SJSA1 (cell line): ENCODE measurements at regions not wholly inside any gene's neighbourhood (a gene's known extent, or its start where the extent isn't known, plus 50 kb on each side); places are given as distances from the start of the nearest gene placed in this dataset.

ENCODE experiments used
- DNase-seq, 2 experiments: peaks; one replicate each; pipeline ENCODE4 v3.0.0-alpha.2; 2015 to 2020; ENCODE audit warnings: low spot score in 2 of 2, low read depth in 1 of 2
- H3K27ac ChIP-seq: fragments of 250-450 bp; sonication (Bioruptor Pico); 2 replicates; pipeline ENCODE4 v1.5.1; 2020; ENCODE audit warnings: mild to moderate bottlenecking, moderate library complexity
- H3K27me3 ChIP-seq: fragments of 250-450 bp; sonication (Bioruptor Pico); replicated peaks from 2 replicates; pipeline ENCODE4 v1.5.1; 2020; ENCODE audit warnings: mild to moderate bottlenecking, moderate library complexity
- H3K36me3 ChIP-seq: fragments of 250-450 bp; sonication (Bioruptor Pico); 2 replicates; pipeline ENCODE4 v1.5.1; 2020; ENCODE audit warnings: mild to moderate bottlenecking
- H3K4me1 ChIP-seq: fragments of 250-450 bp; sonication (Bioruptor Pico); replicated peaks from 2 replicates; pipeline ENCODE4 v1.6.1; 2021; ENCODE audit warnings: mild to moderate bottlenecking
- H3K4me3 ChIP-seq: fragments of 250-450 bp; sonication (Bioruptor Pico); 2 replicates; pipeline ENCODE4 v1.5.1; 2020; ENCODE audit warnings: mild to moderate bottlenecking
- H3K9me3 ChIP-seq: fragments of 250-450 bp; sonication (Bioruptor Pico); replicated peaks from 2 replicates; pipeline ENCODE4 v1.5.1; 2020; ENCODE audit warnings: mild to moderate bottlenecking

- Histone ChIP-seq H3K4me1 (peaks cover 40% of the 10 kb centered on the region), H3K9me3 (no peaks in the 10 kb centered on the region), H3K27ac (no peak overlapping the region), H3K36me3 (peaks cover 88% of the 10 kb centered on the region), H3K4me3 (no peak overlapping the region), H3K27me3 (no peaks in the 10 kb centered on the region)
- DNase-seq: no peak
These were observed 102.4 kb downstream of the RFLNA start for GRCh38 chr12:124397399-124397679.

DNA sequence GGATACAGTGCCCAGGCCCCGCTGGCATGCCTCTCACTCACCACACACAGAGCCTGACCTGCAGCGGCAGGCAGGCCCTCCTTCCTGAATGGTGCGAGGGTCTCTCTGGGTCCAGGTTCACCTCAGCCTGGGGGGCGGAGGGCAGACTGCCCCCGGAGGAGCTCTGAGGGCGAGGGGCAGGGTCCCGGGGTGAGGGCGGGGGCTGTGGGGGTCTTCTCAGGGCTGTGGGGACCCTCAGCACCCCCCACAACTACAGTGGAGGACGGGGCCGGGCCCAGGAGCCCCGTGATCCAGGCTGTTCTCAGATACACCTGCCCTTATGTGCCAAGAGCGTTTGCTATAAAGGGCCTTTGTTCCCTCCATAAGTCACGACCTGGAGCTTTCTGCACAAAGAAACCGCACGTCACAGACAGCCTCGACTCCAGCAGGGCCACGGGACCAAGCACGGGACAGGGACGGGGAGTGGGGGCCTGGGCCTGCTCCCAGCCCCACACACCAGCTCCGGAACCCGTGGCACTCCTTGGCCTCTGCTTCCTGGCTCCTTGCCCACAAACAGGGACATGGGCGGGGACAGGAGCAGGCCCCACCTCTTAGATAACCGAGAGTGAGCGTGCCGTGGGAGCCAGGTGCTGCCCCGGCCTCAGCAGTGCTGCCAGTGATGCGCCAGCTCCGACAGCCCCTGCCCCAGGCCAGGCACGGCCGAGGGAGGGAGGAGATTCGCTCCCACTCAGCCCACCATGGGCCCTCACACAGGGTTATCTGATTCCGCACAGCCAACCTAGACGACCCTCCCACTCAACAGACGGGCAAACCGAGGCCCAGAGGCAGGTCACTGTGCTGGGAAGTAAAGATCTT is 101.9 kb downstream of the RFLNA start:
- Histone ChIP-seq H3K27me3 (no peaks in the 10 kb centered on the region), H3K27ac (no peak overlapping the region), H3K9me3 (no peaks in the 10 kb centered on the region), H3K36me3 (peaks cover 86% of the 10 kb centered on the region), H3K4me3 (no peak overlapping the region), H3K4me1 (peaks cover 46% of the 10 kb centered on the region)
- no peak for DNase-seq

- H3K36me3 ChIP-seq: peaks cover 83% of the 10 kb centered on the region
These were observed 101.1 kb downstream of the RFLNA start for GRCh38 chr12:124395986-124396385.

GRCh38 chr12:124395284-124395752 is 100.4 kb downstream of the RFLNA start:
- DNase-seq: peak; percentile 59 to 85
- no peak overlapping the region for H3K4me3 ChIP-seq
- no peaks in the 10 kb centered on the region for H3K27me3 ChIP-seq
- peak overlapping the region; percentile 37; the same call in 1 of the 2 replicates for H3K27ac ChIP-seq
- no peaks in the 10 kb centered on the region for H3K9me3 ChIP-seq
- peaks cover 61% of the 10 kb centered on the region for H3K4me1 ChIP-seq
- H3K36me3 ChIP-seq: peaks cover 82% of the 10 kb centered on the region

More at GRCh38 chr12:124395986-124396385, 101.1 kb downstream of the RFLNA start:
- no peaks in the 10 kb centered on the region for H3K9me3 ChIP-seq
- H3K27ac ChIP-seq: no peak overlapping the region
- DNase-seq: no peak
- H3K4me3 ChIP-seq: no peak overlapping the region
- no peaks in the 10 kb centered on the region for H3K27me3 ChIP-seq
- peaks cover 54% of the 10 kb centered on the region for H3K4me1 ChIP-seq

DNA sequence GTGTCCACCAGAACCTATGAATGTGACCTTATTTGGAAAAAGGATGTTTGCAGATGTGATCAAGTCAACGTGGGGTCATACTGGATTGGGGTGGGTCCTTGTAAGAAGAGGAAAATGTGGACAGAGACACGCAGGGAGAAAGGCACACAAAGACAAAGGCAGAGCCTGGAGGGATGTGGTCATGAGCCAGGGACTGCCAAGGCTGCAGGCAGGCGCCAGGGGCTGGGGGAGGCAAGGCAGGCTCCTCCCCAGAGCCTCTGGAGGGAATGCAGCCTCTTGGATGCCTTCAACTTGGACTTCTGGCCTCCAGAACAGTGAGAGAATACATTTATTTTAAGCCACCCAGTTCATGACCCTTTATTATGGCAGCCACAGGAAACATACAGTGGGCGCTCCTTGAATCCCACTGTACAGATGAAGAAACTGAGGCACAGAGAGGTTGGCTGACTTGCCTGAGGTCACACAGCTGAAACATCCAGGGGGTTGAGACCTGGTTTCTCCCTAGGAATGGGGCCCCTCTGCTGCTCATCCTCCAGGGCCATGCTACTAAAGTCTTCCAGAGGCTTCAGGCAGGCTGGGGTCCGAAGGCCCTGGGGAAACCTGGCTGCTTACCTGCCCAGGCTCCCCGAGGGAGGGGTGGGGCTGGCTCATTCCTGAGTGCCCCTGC is 99.7 kb downstream of the RFLNA start:
- no peak overlapping the region for H3K4me3 ChIP-seq
- peak overlapping the region; percentile 37 for H3K27ac ChIP-seq
- no peaks in the 10 kb centered on the region for H3K27me3 ChIP-seq
- DNase-seq: peak; percentile 70 to 80
- H3K36me3 ChIP-seq: peaks cover 79% of the 10 kb centered on the region
- peaks cover 68% of the 10 kb centered on the region for H3K4me1 ChIP-seq
- H3K9me3 ChIP-seq: no peaks in the 10 kb centered on the region

DNA sequence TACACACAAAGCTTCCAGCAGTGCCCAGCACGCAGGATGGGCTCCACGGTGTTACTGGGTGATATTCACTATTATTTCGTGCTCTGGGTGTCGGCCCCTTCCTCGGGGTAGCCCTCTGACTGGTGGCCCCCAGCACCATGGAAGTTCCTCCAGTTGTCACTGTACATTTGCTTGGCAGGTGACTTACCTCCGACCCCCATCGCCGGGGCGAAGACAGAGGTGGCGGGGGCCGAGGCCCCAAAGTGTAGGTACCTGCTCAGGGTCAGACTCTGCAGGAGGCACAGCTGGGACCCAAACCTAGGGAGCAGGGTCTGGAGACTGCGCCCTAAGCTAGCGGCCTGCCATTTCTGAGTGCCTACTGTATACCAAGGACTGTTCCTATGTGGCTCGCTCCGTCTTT is 98.9 kb downstream of the RFLNA start:
- DNase-seq: no peak
- Histone ChIP-seq H3K9me3 (no peaks in the 10 kb centered on the region), H3K36me3 (peaks cover 75% of the 10 kb centered on the region), H3K27ac (peak overlapping the region; percentile 28; the same call in 1 of the 2 replicates), H3K4me3 (no peak overlapping the region), H3K4me1 (peaks cover 75% of the 10 kb centered on the region), H3K27me3 (no peaks in the 10 kb centered on the region)

DNA sequence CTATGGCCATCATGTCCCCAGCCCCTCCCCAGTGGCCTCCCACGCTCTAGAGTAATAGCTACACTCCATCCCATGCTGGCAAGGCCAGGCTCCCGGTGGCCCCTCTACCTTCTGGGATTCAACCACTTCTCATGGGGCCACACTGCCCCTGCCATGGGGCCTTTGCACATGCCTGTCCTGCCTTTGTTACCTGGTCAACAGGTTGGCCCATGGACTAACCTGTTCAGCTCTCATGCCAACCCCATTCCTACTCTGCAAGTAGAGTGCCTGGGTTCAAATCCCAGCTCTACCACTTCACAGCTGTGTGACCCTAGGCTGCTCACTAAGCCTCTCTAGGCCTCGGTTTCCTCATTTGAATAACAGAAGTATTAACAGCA is 98.5 kb downstream of the RFLNA start:
- Histone ChIP-seq H3K4me3 (no peak overlapping the region), H3K4me1 (peaks cover 78% of the 10 kb centered on the region), H3K36me3 (peaks cover 72% of the 10 kb centered on the region), H3K9me3 (no peaks in the 10 kb centered on the region), H3K27ac (peak overlapping the region; percentile 28), H3K27me3 (no peaks in the 10 kb centered on the region)
- DNase-seq: no peak

DNA sequence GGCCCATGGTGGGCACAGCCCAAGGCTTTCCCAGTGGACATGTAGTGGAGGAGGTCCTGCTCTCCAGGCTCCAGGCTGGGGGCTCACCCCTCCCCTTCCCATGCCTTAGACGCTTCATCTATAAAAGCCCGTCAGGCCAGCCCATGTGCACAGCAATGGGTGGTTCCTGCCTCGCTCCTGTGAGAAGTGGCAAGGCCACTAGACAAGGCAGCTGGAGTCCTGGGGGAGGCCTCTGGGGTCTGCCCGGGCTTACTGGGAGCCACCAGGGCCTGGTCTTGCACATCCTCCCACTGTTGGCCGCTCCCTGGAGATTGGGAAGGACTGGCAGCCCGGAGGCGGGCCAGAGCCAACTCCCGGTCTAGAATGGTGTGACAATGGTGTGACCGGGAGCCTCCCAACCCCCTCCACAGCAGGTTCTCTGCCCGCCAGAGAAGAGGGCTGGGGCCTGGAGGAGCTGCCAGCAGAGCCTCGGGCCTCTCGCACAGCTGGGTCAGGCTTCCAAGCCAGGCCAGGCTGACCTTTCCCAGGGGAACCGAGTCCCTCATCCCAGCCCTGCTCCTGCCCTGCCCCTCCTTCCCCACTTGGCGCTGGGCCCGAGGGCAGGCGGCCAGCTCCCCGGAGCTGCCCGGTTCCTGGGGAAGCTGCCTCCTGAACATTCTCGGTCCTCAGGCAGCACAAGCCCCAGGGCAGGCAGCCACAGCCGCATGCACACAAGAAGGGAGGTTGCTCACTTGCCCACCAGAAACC is 97.9 kb downstream of the RFLNA start:
- Histone ChIP-seq H3K9me3 (no peaks in the 10 kb centered on the region), H3K27me3 (no peaks in the 10 kb centered on the region), H3K4me1 (peaks cover 84% of the 10 kb centered on the region), H3K36me3 (peaks cover 71% of the 10 kb centered on the region), H3K27ac (peak overlapping the region; percentile 28), H3K4me3 (no peak overlapping the region)
- peak; percentile 78 to 83 for DNase-seq

DNA sequence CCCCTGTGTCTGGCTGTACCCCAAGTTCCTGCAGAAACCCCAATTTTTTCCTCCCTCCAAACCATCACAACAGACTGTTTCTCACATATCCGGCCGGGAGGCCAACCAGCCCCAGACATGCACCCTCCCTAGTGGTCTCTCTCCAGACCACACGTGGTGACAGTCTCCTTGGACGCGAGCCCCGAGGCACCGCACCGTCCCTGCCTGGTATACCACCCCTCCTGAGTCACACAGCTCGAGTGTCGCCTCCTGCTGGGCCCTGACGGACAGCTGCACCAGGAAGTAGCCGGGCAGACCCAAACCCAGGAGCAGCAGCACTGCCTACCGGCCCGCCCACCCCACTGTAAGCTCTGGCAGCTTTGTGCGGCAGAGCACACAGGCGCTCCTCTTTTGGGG is 97.4 kb downstream of the RFLNA start:
- no peaks in the 10 kb centered on the region for H3K9me3 ChIP-seq
- peak; percentile 89 to 97 for DNase-seq
- H3K4me3 ChIP-seq: no peak overlapping the region
- H3K4me1 ChIP-seq: peaks cover 87% of the 10 kb centered on the region
- peaks cover 68% of the 10 kb centered on the region for H3K36me3 ChIP-seq
- peak overlapping the region; percentile 71 for H3K27ac ChIP-seq
- no peaks in the 10 kb centered on the region for H3K27me3 ChIP-seq

GRCh38 chr12:124391340-124392261 is 96.7 kb downstream of the RFLNA start:
- peak overlapping the region; percentile 71 for H3K27ac ChIP-seq
- peak; percentile 60 to 82 for DNase-seq
- H3K4me3 ChIP-seq: no peak overlapping the region
- H3K9me3 ChIP-seq: no peaks in the 10 kb centered on the region
- peaks cover 68% of the 10 kb centered on the region for H3K36me3 ChIP-seq
- H3K27me3 ChIP-seq: no peaks in the 10 kb centered on the region
- peaks cover 92% of the 10 kb centered on the region for H3K4me1 ChIP-seq

- no peaks in the 10 kb centered on the region for H3K27me3 ChIP-seq
- DNase-seq: peak; percentile 67 to 81
- no peak overlapping the region for H3K4me3 ChIP-seq
- peaks cover 94% of the 10 kb centered on the region for H3K4me1 ChIP-seq
- H3K36me3 ChIP-seq: peaks cover 69% of the 10 kb centered on the region
- peak overlapping the region; percentile 71 for H3K27ac ChIP-seq
- no peaks in the 10 kb centered on the region for H3K9me3 ChIP-seq
These were observed 95.7 kb downstream of the RFLNA start for GRCh38 chr12:124390442-124391097.

DNA sequence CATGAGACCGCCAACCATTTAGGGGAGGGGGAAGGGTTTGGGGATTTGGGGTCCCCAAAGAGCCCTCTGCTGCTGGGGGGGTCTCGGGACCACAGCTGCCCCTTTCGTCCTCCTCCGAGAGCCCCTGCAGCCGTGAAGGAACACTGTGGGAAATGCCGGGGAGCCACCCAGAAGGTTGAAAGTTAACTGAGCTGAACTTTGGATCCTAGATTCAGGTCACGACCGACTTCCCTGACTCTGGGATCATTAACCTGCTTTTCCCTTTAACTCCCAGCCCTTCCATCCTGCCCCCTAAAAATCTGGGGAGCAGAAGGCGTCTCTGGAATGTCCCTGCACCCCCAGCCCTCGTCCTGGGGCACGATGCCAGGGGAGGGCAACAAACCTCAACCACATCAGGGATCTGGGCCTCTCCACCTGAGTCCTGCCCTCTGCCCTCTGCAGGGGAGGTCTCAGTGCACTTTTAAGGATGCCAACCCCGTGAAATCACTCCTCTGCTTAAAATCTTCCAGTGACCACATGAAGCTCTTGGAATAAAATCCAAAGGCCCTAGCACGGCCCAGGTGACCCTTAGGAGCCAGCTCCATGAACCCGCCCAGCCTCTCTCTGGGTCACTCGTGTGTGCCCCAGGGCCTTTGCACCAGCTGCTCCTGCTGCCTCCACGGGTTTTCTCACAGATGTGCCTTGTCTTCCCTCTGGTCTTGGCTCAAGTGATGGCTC is 95.0 kb downstream of the RFLNA start:
- DNase-seq: no peak
- peaks cover 69% of the 10 kb centered on the region for H3K36me3 ChIP-seq
- H3K27ac ChIP-seq: peak overlapping the region; percentile 71
- H3K4me3 ChIP-seq: no peak overlapping the region; the same call in 1 of the 2 replicates
- H3K4me1 ChIP-seq: peaks cover 94% of the 10 kb centered on the region
- H3K27me3 ChIP-seq: no peaks in the 10 kb centered on the region
- H3K9me3 ChIP-seq: no peaks in the 10 kb centered on the region
